ENCODE measurements at regions not wholly inside any gene's neighbourhood (a gene's known extent, or its start where the extent isn't known, plus 50 kb on each side); places are given as distances from the start of the nearest gene placed in this dataset.

GRCh38 chr14:106844608-106845285 lies 1318.4 kb downstream of the TMEM121 start:
- BruUV-seq (replicated peaks): no TSS peak

More at GRCh38 chr14:106844608-106845285, 1318.4 kb downstream of the TMEM121 start:
- Histone ChIP-seq H3K27ac (ENCODE audit: insufficient read depth, low read depth, low read length) (no peak overlapping the region), H3K9me3 (replicated peaks; ENCODE audit: control insufficient read depth, insufficient read depth, low read length) (peaks cover 3% of the 10 kb centered on the region), H2AFZ (ENCODE audit: low read depth, low read length) (no peak overlapping the region), H3K79me2 (ENCODE audit: control insufficient read depth, insufficient read depth, low read length) (no peaks in the 10 kb centered on the region), H3K27me3 (ENCODE audit: control insufficient read depth in 2 of 2, insufficient read depth in 2 of 2, low read length in 2 of 2) (no peaks in the 10 kb centered on the region), H3K9me1 (replicated peaks; ENCODE audit: control insufficient read depth, extremely low read depth, insufficient read depth, low read length) (no peaks in the 10 kb centered on the region), H3K4me3 (replicated peaks in 1 of 3; ENCODE audit: insufficient read depth in 1 of 3, low read depth in 1 of 3, low read length in 3 of 3) (no peak overlapping the region), H3K4me2 (ENCODE audit: insufficient read depth, low read length) (no peak overlapping the region), H3K4me1 (ENCODE audit: control insufficient read depth, extremely low read depth, insufficient read depth, low read length) (no peaks in the 10 kb centered on the region), H4K20me1 (replicated peaks; ENCODE audit: control insufficient read depth, extremely low read depth, insufficient read depth, low read length) (no peaks in the 10 kb centered on the region), H3K36me3 (ENCODE audit: control insufficient read depth in 2 of 2, extremely low read depth in 1 of 2, insufficient read depth in 2 of 2, low read length in 2 of 2) (no peaks in the 10 kb centered on the region), H3K9ac (replicated peaks; ENCODE audit: extremely low read depth, insufficient read depth, low read length) (no peak overlapping the region)
- no peak for DNase-seq (ENCODE audit: low read depth, low spot score)
- POLR2A ChIA-PET: no interaction called here
- CTCF ChIA-PET: no interaction called here
- dilution Hi-C loops (cut with MboI; ENCODE audit: extremely low pct_ligation_motif_present, low sequenced_read_pairs) (no loop called here), intact Hi-C loops (cut with micrococcal nuclease) (no loop called here)
- TF ChIP-seq GATA2 (IDR thresholded peaks at IDR 0.05; ENCODE audit: insufficient read depth, insufficient read length, low read depth, low read length) (no peak), MYC (IDR thresholded peaks at IDR 0.05; ENCODE audit: low read depth, low read length) (no peak), POLR2AphosphoS5 (IDR thresholded peaks at IDR 0.05; ENCODE audit: insufficient read depth, low read depth, low read length) (no peak), CTCF (IDR thresholded peaks at IDR 0.05; ENCODE audit: extremely low read depth in 1 of 2, insufficient read depth in 1 of 2, low read depth in 1 of 2, low read length in 2 of 2) (no peak), FOS (IDR thresholded peaks at IDR 0.05; ENCODE audit: borderline replicate concordance, insufficient read depth, low read length) (no peak), POLR2A (IDR thresholded peaks at IDR 0.05; ENCODE audit: low read depth, low read length) (no peak), JUN (IDR thresholded peaks at IDR 0.05; ENCODE audit: borderline replicate concordance, insufficient read depth, insufficient read length, low read depth) (no peak), EZH2 (IDR thresholded peaks at IDR 0.05; ENCODE audit: borderline replicate concordance, low read depth, low read length, severe bottlenecking) (no peak), MAX (IDR thresholded peaks at IDR 0.05; ENCODE audit: insufficient read depth, insufficient read length) (no peak)
- FAIRE-seq: no peak

All from endothelial cell of umbilical vein (primary cell).